GM21515 (cell line): ENCODE measurements at regions not wholly inside any gene's neighbourhood (a gene's known extent, or its start where the extent isn't known, plus 50 kb on each side); places are given as distances from the start of the nearest gene placed in this dataset.
"Not testable (repeated sequence)": the region's sequence is repeated elsewhere in the genome, so short reads cannot be mapped to it uniquely, and the experiment has no call there.

Experiments used
- ATAC-seq: cut with Tn5 transposase; IDR thresholded peaks from one replicate; pipeline ENCODE4 v1.9.1; 2021; ENCODE audit not compliant: unreplicated experiment

- no peak for ATAC-seq
These were observed 157.2 kb upstream of the EMCN start for GRCh38 chr4:100674976-100675375.

DNA sequence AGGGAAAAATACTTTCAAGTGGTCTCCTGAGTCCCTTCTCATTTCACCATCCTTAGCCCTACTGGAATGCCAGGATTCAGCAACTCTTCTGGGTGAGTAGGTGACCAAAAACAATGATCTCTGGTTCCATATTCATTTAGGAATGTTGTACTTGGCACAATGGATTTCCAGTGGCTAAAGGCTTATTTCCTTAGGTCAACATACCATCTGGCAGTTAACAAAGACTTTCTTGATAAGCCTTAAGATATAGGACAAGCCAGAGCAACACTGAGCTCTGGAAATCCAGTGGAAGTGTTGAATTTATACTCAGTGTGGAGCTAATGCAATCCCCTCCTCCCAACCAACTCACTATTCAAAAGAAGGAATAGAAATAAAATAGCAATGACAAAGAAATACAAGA, 139.4 kb upstream of the EMCN start:
- ATAC-seq, result no peak

GRCh38 chr4:100651499-100652175, 133.8 kb upstream of the EMCN start:
- no peak for ATAC-seq

- ATAC-seq, result no peak
These were observed 131.6 kb upstream of the EMCN start for GRCh38 chr4:100649417-100649816.

DNA sequence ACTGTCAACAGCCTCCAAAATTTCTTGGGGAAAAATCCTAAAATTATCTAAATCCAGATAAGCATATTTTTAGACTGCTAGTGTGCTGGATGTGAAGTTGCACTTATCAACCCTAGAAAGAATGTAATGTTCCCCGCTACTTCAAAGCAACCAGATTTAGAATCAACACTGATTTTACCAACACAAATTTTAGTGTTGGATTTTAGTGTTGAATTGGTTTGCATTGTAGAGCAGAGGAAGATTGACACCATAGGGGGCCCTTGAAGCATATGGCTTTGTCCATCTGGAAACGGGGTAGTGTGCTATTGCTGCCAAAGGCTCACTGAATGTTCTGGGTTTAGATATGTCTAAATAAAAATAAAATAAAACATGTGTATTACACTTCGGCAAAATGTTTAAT, 126.3 kb upstream of the EMCN start:
- ATAC-seq, result no peak

DNA sequence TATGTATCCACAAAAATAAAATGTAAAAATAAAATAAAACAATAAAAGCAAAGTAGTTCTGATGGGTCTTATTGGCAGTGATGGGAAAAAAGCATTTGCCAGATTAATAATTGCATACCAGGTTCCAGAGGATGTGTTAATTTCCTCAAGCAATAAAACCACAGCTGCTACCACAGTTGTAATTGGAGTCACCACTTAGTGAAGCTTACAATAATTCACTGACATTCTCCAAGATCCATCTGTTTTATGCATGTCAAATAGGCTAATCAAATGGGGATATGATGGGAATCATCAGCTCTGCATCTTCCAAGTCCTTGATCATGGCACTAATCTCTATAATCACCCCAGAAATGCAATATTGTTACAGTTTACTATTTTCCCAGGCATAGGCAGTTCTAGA, 123.5 kb upstream of the EMCN start:
- ATAC-seq, result no peak

GRCh38 chr4:100635899-100636298, 118.1 kb upstream of the EMCN start:
- no peak for ATAC-seq

- no peak for ATAC-seq
These were observed 115.4 kb upstream of the EMCN start for GRCh38 chr4:100633269-100633668.

- no peak for ATAC-seq
These were observed 114.3 kb upstream of the EMCN start for GRCh38 chr4:100632163-100632562.

- ATAC-seq, result no peak
These were observed 113.6 kb upstream of the EMCN start for GRCh38 chr4:100631281-100631968.

- ATAC-seq, result no peak
These were observed 112.5 kb upstream of the EMCN start for GRCh38 chr4:100630341-100630740.

- peak; percentile 51 for ATAC-seq
These were observed 92.0 kb upstream of the EMCN start for GRCh38 chr4:100609810-100610209.

DNA sequence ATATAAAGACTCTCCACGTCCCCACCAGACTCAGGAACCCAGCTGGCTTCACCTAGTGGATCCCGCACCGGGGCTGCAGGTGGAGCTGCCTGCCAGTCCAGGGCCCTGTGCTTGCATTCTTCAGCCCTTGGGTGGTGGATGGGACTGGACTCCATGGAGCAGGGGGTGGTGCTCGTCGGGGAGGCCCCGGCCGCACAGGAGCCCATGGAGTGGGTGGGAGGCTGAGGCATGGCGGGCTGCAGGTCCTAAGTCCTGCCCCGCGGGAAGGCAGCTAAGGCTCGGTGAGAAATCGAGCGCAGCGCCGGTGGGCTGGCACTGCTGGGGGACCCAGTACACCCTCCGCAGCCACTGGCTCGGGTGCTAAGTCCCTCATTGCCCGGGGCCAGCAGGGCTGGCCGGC, 90.8 kb upstream of the EMCN start:
- ATAC-seq, result not testable (repeated sequence)

DNA sequence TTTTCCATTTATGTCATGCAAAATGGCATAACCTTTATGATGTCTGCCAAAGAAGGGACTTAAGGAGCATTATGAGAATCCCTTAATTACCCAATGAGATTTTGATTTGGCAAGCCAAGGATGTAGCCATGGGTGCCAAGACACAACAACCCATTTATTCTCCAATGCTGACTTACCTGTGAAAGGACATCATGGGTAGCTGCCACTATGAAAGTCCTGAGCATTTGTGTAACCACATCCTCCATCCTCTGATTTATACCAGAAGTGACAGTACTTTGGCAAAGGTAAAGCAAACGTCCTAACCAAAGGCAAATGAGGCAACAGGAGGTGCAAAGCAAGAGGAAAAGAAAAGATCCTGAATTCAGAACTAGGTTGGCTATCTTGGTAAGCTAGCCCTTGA, 87.3 kb upstream of the EMCN start:
- ATAC-seq, result no peak

GRCh38 chr4:100593935-100594334, 76.1 kb upstream of the EMCN start:
- ATAC-seq, result no peak

DNA sequence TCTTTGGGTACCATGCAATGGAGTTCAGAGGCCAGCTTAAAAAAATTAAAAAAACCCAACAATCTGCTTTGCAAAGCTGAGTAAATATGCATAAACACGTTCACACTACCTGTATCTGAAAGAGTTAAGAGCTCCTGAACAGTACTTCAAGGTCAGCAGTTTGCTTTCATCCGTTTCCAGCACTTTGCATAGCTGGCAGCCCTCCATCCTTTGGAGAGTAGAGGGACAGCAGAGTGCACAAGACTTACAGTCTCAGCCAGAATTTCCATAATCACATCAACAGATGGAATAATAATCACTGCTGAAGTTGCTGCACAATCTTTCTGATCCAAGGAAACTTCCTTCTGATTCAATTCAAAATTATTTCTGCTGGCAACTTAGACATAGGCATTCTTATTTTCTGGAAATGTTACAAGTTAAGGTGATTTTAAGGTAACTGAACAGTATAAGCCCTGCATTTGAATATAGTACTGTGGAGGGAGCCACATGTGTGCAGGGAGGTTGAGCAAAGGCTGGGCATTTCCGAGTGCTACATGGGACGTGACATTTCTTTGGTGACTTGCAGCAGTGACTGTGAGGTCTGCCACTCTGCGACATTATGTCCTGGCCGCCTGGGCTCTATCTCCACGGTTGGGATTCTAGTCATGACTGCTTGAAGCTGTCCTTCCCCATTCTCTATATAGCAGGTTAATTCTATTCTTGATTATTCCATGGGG, 73.5 kb upstream of the EMCN start:
- no peak for ATAC-seq

DNA sequence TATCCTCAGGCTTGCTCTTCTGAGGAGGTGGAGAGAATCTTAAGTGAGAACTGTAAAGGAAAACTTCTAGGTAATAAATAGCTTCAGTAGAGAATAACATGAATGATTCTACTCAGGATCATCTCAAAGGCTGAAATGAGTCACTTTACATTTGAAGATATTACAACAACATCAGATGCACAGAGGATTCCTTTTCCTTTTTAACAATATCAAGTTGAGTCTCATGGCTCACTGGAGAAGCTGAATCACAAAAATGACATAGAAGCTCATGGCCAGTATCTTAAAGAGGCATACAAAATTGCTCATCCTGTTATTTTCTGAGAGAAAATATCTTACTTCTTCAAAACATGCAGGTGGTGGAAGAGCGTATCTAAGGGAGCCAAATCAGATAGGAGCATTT, 72.5 kb upstream of the EMCN start:
- ATAC-seq, result no peak

DNA sequence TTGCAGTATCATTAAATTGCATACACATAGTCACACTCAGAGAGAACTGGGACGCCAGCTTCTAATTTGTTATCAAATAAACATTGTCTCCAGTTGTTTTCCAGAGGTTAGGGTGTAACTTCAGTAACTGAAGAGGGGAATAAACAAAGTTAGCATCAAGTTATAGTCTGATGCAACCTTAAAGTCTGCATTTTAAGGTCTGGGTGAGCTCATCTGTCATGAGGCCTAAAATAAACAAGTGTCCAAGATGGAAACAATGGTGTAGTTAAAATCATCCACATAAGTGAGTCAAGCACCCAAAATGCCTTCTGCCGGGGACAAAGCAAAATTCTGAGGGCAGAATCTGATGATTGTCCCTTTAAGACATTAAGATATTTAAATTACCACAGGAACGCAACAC, 70.3 kb upstream of the EMCN start:
- no peak for ATAC-seq

- no peak for ATAC-seq
These were observed 64.3 kb upstream of the EMCN start for GRCh38 chr4:100582146-100582545.

DNA sequence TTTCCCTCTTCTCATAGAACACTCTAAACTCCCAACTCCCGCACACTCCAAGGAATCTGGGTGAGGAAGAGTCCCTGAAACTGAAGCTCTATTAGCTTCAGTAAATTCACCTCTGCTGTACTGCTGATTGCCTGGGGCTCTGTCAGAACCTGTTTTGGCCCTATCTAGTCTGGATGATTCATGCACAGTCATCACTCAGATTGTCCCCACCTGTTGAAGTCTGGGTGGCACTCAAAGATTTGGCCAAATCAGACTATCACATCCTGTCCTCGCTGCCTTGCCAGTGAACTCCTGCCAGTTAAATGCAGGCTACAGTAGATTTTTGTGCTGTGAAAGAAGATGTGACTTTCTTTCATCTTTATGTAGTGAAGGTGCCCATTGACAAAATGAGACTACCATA, 63.5 kb upstream of the EMCN start:
- ATAC-seq, result no peak

- ATAC-seq, result no peak
These were observed 58.7 kb upstream of the EMCN start for GRCh38 chr4:100576570-100576969.

DNA sequence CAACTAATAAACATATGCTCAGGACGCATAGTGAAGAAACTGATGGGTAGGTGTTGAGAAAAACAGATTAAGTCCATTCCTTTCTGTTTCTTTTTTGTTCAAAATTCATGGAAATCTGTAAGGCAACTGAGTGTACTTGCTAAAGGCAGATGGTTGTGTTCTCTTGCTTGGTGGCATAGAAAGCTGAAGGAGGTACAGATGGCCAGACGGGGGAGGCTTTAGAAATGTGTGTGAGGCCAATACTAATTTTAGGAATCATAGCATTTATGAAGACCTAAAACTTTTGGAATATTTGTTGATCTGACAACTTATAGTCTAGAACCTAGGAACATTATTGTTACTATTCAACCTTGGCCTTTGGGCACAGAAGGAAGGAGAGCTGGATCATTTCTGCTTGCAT, 56.8 kb upstream of the EMCN start:
- ATAC-seq, result no peak
